Tibial nerve (tissue), 4 donors: ENCODE measurements at regions not wholly inside any gene's neighbourhood (a gene's known extent, or its start where the extent isn't known, plus 50 kb on each side); places are given as distances from the start of the nearest gene placed in this dataset.

Experiments
- DNase-seq, 2 donors: peaks; one replicate each; pipeline ENCODE4 v3.0.0-alpha.2; 2019; ENCODE audit warnings: low spot score in 2 of 2
- H3K27ac ChIP-seq, 4 donors: fragments of 200-600 bp; sonication (generic) in 3 of 4; one replicate each; pipeline ENCODE4 v1.5.1; 2017 to 2019; ENCODE audit warnings: mild to moderate bottlenecking in 1 of 4
- H3K27me3 ChIP-seq, 2 donors: fragments of 200-600 bp; sonication (generic) in 1 of 2; one replicate each; pipeline versions ENCODE4 v1.5.1 to v1.6.0; 2017 to 2019
- H3K36me3 ChIP-seq, 3 donors: fragments of 200-600 bp; sonication (generic); one replicate each; pipeline ENCODE4 v1.5.1; 2018 to 2019
- H3K4me1 ChIP-seq, 4 donors: fragments of 200-600 bp; sonication (generic) in 3 of 4; one replicate each; pipeline ENCODE4 v1.5.1; 2017 to 2019
- H3K4me3 ChIP-seq, 4 donors: fragments of 200-600 bp; sonication (generic) in 3 of 4; one replicate each; pipeline ENCODE4 v1.5.1; 2017 to 2019; ENCODE audit warnings: mild to moderate bottlenecking in 1 of 4, moderate library complexity in 1 of 4
- H3K9me3 ChIP-seq, 4 donors: fragments of 200-600 bp; sonication (generic) in 3 of 4; one replicate each; pipeline ENCODE4 v1.5.1; 2017 to 2019
- EP300 ChIP-seq, 2 donors: sonication (generic); formaldehyde crosslinking; IDR thresholded peaks; one replicate each; pipeline ENCODE4 v1.6.1; 2017; ENCODE audit warnings: antibody characterized with exemption in 2 of 2, mild to moderate bottlenecking in 1 of 2
- POLR2A ChIP-seq, 2 donors: fragments of 450-650 bp; IDR thresholded peaks; one replicate each; pipeline ENCODE4 v1.6.1; 2017; ENCODE audit warnings: antibody characterized with exemption in 2 of 2, mild to moderate bottlenecking in 2 of 2, moderate library complexity in 2 of 2
- WGBS, 2 donors: methylation state at CpG; one replicate each; pipeline ENCODE4 v1.1.5; 2018; 5-methylcytosine and 5-hydroxymethylcytosine counted together
- TF ChIP-seq, protein P1 (sequence below), 5 experiments: fragments of 200-600 bp in 3 of 5; fragments of 450-650 bp in 2 of 5; sonication (generic) in 3 of 5; IDR thresholded peaks; one replicate each; pipeline ENCODE4 v1.5.1; 2016 to 2019; ENCODE audit warnings: antibody characterized with exemption in 5 of 5, mild to moderate bottlenecking in 3 of 5, moderate library complexity in 2 of 5

DNA sequence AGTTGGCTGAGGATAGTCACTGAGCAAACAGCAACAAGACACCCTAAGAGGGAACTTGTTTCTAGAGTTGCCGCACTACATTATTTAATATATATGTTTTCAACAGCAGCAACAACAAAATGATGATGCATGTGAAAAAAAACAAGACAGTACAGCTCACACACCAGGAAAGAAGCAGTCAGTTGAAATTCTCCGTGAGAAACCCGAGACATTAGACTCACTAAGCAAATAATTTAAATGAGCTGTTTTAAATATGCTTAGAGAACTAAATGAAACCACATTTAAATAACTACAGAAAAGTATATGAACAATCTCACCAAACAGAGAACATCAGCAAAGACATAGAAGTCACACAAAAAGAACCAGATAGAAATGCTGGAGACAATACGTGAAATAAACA is 426.3 kb upstream of the PFKP start:
- 89 to 94% methylated on average over 4 of the region's 4 CpGs for WGBS, 2 donors
- Histone ChIP-seq H3K9me3 (no peaks in the 10 kb centered on the region), H3K4me3 (no peak overlapping the region), H3K27me3 (no peaks in the 10 kb centered on the region), H3K27ac (no peak overlapping the region), H3K4me1 (no peaks in the 10 kb centered on the region), H3K36me3 (no peaks in the 10 kb centered on the region)
- no peak for TF ChIP-seq POLR2A (IDR thresholded peaks at IDR 0.05)
- TF ChIP-seq, protein P1, sequence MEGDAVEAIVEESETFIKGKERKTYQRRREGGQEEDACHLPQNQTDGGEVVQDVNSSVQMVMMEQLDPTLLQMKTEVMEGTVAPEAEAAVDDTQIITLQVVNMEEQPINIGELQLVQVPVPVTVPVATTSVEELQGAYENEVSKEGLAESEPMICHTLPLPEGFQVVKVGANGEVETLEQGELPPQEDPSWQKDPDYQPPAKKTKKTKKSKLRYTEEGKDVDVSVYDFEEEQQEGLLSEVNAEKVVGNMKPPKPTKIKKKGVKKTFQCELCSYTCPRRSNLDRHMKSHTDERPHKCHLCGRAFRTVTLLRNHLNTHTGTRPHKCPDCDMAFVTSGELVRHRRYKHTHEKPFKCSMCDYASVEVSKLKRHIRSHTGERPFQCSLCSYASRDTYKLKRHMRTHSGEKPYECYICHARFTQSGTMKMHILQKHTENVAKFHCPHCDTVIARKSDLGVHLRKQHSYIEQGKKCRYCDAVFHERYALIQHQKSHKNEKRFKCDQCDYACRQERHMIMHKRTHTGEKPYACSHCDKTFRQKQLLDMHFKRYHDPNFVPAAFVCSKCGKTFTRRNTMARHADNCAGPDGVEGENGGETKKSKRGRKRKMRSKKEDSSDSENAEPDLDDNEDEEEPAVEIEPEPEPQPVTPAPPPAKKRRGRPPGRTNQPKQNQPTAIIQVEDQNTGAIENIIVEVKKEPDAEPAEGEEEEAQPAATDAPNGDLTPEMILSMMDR (IDR thresholded peaks at IDR 0.05), result no peak
- TF ChIP-seq EP300 (IDR thresholded peaks at IDR 0.05), result no peak
- no peak for DNase-seq

DNA sequence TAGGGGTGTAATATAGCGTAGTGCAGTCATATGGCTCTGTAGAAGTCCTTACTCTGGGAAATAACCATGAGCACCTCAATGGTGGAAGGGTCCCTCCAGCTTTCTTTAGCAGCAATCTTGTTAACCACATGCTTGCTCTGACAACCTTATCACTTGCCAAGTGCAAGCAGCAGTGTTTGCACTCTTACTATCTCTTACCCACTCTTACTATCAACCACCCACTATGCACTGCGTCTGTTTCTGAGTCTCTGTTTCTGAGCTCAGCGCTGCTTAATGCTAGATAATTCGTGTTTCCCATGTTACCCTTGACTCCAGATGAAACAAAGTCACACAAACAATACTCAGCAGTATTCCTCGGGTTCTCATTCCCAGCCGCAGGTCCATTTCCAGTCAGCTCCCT is 433.7 kb upstream of the PFKP start:
- Histone ChIP-seq H3K27ac (no peak overlapping the region), H3K36me3 (no peaks in the 10 kb centered on the region), H3K4me1 (no peaks in the 10 kb centered on the region), H3K9me3 (no peaks in the 10 kb centered on the region), H3K4me3 (no peak overlapping the region), H3K27me3 (no peaks in the 10 kb centered on the region)
- DNase-seq, result no peak
- 81 to 88% methylated on average over 6 of the region's 6 CpGs for WGBS, 2 donors
- TF ChIP-seq EP300 (IDR thresholded peaks at IDR 0.05) (no peak), POLR2A (IDR thresholded peaks at IDR 0.05) (no peak)
- TF ChIP-seq, protein P1 (IDR thresholded peaks at IDR 0.05), result no peak

DNA sequence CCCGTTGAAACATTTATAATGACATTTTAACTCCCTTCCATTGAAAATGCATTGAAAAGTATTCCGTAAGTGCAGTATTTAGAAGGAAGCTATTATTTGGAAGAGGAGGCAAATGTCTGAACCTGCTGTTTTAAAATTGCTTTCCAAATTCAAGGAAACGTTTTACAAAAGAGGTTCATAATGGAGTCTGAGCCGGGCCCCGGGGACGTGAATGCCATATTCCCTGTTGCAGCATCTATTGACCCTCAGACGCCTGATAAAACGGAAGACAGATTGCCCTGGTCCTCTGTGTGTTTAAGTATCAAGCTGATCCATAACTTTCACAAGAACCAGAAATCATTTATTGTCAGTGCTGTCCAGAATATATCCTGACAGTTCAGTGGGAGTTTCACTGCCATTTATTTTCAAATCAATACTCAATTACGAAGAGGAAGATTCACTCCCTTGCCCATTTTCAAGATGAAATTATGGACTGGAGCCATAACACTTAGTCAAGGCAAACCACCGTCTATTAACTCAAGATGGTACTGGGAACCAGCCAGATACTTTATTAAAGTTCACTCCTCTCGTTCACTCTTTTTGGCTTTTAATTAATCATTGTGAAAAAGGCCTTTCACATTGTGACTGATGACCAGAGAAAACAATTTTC is 435.7 kb upstream of the PFKP start:
- Histone ChIP-seq H3K36me3 (no peaks in the 10 kb centered on the region), H3K27ac (no peak overlapping the region), H3K27me3 (no peaks in the 10 kb centered on the region), H3K4me1 (no peaks in the 10 kb centered on the region), H3K4me3 (no peak overlapping the region), H3K9me3 (no peaks in the 10 kb centered on the region)
- WGBS, 2 donors, result 74% methylated on average over 11 of the region's 11 CpGs
- no peak for DNase-seq
- no peak for TF ChIP-seq POLR2A (IDR thresholded peaks at IDR 0.05)
- TF ChIP-seq, protein P1 (IDR thresholded peaks at IDR 0.05), result no peak
- TF ChIP-seq EP300 (IDR thresholded peaks at IDR 0.05), result no peak

DNA sequence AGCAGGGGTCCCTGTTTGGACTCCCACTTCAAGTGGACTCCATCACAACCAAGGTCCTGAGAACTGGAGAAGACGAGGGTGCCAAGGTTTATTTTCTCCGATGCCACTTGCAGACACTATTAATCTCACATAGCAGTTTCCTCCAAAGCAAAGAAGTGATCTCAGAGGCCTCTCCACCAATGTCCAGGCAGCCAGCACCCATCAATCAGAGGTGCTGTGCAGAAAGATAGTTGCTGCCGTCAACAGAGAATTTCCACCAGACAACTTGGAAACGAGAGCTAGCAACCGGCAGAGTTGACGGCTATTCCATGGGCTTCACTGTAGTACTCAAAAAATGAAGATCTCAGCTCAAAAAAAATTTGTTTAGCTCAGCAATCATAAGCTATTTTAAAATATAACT is 438.6 kb upstream of the PFKP start:
- WGBS, 2 donors, result 90% methylated on average over 6 of the region's 6 CpGs
- no peak overlapping the region for H3K27ac ChIP-seq
- peaks cover 0 to under 1% (median 0%) of the 10 kb centered on the region in 4 donors for H3K9me3 ChIP-seq
- DNase-seq, result no peak
- H3K27me3 ChIP-seq, result no peaks in the 10 kb centered on the region
- no peak overlapping the region for H3K4me3 ChIP-seq
- H3K36me3 ChIP-seq, result no peaks in the 10 kb centered on the region
- TF ChIP-seq POLR2A (IDR thresholded peaks at IDR 0.05), result no peak
- TF ChIP-seq, protein P1 (IDR thresholded peaks at IDR 0.05), result no peak
- no peak for TF ChIP-seq EP300 (IDR thresholded peaks at IDR 0.05)
- H3K4me1 ChIP-seq, result no peaks in the 10 kb centered on the region

DNA sequence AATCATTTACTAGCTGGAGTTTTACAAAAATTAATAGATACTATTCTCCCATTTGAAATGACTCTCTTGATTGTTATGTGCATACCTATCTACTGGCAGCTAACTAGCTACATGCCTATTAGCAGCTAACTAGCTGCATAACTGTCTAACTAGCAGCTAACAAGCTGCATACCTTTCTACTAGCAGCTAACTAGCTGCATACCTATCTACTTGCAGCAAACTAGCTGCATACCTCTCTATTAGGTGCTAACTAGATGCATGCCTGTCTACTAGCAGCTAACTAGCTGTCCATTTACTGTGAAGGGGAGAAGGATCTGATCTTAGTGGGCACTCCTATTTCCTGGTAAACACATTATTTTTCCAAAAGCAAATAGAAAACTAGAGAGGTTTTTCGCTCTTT is 439.4 kb upstream of the PFKP start:
- Histone ChIP-seq H3K27ac (no peak overlapping the region), H3K27me3 (no peaks in the 10 kb centered on the region), H3K4me1 (no peaks in the 10 kb centered on the region), H3K36me3 (no peaks in the 10 kb centered on the region), H3K4me3 (no peak overlapping the region), H3K9me3 (peaks cover 0 to 3% (median 0%) of the 10 kb centered on the region in 4 donors)
- no peak for DNase-seq
- TF ChIP-seq EP300 (IDR thresholded peaks at IDR 0.05), result no peak
- no peak for TF ChIP-seq POLR2A (IDR thresholded peaks at IDR 0.05)
- TF ChIP-seq, protein P1 (IDR thresholded peaks at IDR 0.05), result no peak
- WGBS, 2 donors, result 92 to 94% methylated on average over 1 of the region's 1 CpG
